ENCODE measurements at regions not wholly inside any gene's neighbourhood (a gene's known extent, or its start where the extent isn't known, plus 50 kb on each side); places are given as distances from the start of the nearest gene placed in this dataset.

GRCh38 chr2:185990861-185991525 lies 252.4 kb downstream of the FSIP2 start:
- TF ChIP-seq CTCF (conservative IDR thresholded peaks at IDR 0.05; ENCODE audit: low read length): no peak
- no peak for TF ChIP-seq EZH2phosphoT487 (IDR thresholded peaks at IDR 0.05; ENCODE audit: borderline replicate concordance)

All from Loucy (cell line).